ENCODE measurements at regions not wholly inside any gene's neighbourhood (a gene's known extent, or its start where the extent isn't known, plus 50 kb on each side); places are given as distances from the start of the nearest gene placed in this dataset.

GRCh38 chr20:39142407-39143096 is 180.4 kb downstream of the DHX35 start:
- no peak for DNase-seq (ENCODE audit: low read depth in 2 of 2, low spot score in 1 of 2)

GRCh38 chr20:39137299-39137698 is 175.2 kb downstream of the DHX35 start:
- DNase-seq (ENCODE audit: low read depth in 2 of 2, low spot score in 1 of 2), result no peak

- no peak for DNase-seq (ENCODE audit: low read depth in 2 of 2, low spot score in 1 of 2)
Observed at GRCh38 chr20:39136798-39137197, 174.7 kb downstream of the DHX35 start.

- no peak for DNase-seq (ENCODE audit: low read depth in 2 of 2, low spot score in 1 of 2)
Observed at GRCh38 chr20:39135885-39136544, 173.9 kb downstream of the DHX35 start.

GRCh38 chr20:39133201-39133600 is 171.1 kb downstream of the DHX35 start:
- no peak for DNase-seq (ENCODE audit: low read depth in 2 of 2, low spot score in 1 of 2)

- no peak for DNase-seq (ENCODE audit: low read depth in 2 of 2, low spot score in 1 of 2)
Observed at GRCh38 chr20:39132511-39132910, 170.4 kb downstream of the DHX35 start.

- no peak for DNase-seq (ENCODE audit: low read depth in 2 of 2, low spot score in 1 of 2)
Observed at GRCh38 chr20:39132093-39132492, 169.9 kb downstream of the DHX35 start.

- no peak for DNase-seq (ENCODE audit: low read depth in 2 of 2, low spot score in 1 of 2)
Observed at GRCh38 chr20:39130627-39131026, 168.5 kb downstream of the DHX35 start.

- no peak for DNase-seq (ENCODE audit: low read depth in 2 of 2, low spot score in 1 of 2)
Observed at GRCh38 chr20:39129523-39129922, 167.4 kb downstream of the DHX35 start.

- no peak for DNase-seq (ENCODE audit: low read depth in 2 of 2, low spot score in 1 of 2)
Observed at GRCh38 chr20:39124064-39124463, 161.9 kb downstream of the DHX35 start.

GRCh38 chr20:39123185-39123557 is 161.0 kb downstream of the DHX35 start:
- DNase-seq (ENCODE audit: low read depth in 2 of 2, low spot score in 1 of 2), result no peak

GRCh38 chr20:39117491-39117890 is 155.3 kb downstream of the DHX35 start:
- DNase-seq (ENCODE audit: low read depth in 2 of 2, low spot score in 1 of 2), result no peak

- no peak for DNase-seq (ENCODE audit: low read depth in 2 of 2, low spot score in 1 of 2)
Observed at GRCh38 chr20:39116020-39116419, 153.9 kb downstream of the DHX35 start.

- no peak for DNase-seq (ENCODE audit: low read depth in 2 of 2, low spot score in 1 of 2)
Observed at GRCh38 chr20:39112178-39112743, 150.1 kb downstream of the DHX35 start.

GRCh38 chr20:39111359-39112177 is 149.4 kb downstream of the DHX35 start:
- DNase-seq (ENCODE audit: low read depth in 2 of 2, low spot score in 1 of 2), result no peak

- DNase-seq (ENCODE audit: low read depth in 2 of 2, low spot score in 1 of 2), result no peak
Observed at GRCh38 chr20:39110819-39111136, 148.6 kb downstream of the DHX35 start.

- DNase-seq (ENCODE audit: low read depth in 2 of 2, low spot score in 1 of 2), result no peak
Observed at GRCh38 chr20:39109933-39110818, 148.0 kb downstream of the DHX35 start.

GRCh38 chr20:39108746-39109145 is 146.6 kb downstream of the DHX35 start:
- no peak for DNase-seq (ENCODE audit: low read depth in 2 of 2, low spot score in 1 of 2)

GRCh38 chr20:39107741-39108140 is 145.6 kb downstream of the DHX35 start:
- no peak for DNase-seq (ENCODE audit: low read depth in 2 of 2, low spot score in 1 of 2)

GRCh38 chr20:39106791-39107190 is 144.6 kb downstream of the DHX35 start:
- no peak for DNase-seq (ENCODE audit: low read depth in 2 of 2, low spot score in 1 of 2)

GRCh38 chr20:39105551-39105950 is 143.4 kb downstream of the DHX35 start:
- no peak for DNase-seq (ENCODE audit: low read depth in 2 of 2, low spot score in 1 of 2)

All from stimulated activated CD8-positive, alpha-beta memory T cell treated with anti-CD3 and anti-CD28 coated beads, Interleukin-4, amount 100 ng/mL, for 1 hour (primary cell).